Cardiac muscle cell (in vitro differentiated cells and primary cell): ENCODE measurements at regions not wholly inside any gene's neighbourhood (a gene's known extent, or its start where the extent isn't known, plus 50 kb on each side); places are given as distances from the start of the nearest gene placed in this dataset.
"Not testable (repeated sequence)": the region's sequence is repeated elsewhere in the genome, so short reads cannot be mapped to it uniquely, and the experiment has no call there.

Experiments used
- DNase-seq, 2 donors: peaks; one replicate each; pipeline versions ENCODE4 v3.0.0 to v3.0.0-alpha.2; 2010 to 2017; ENCODE audit warnings: low read depth in 1 of 2, low spot score in 1 of 2
- H3K27ac ChIP-seq: fragments of 200-600 bp; sonication (generic); 2 replicates; pipeline ENCODE4 v1.5.1; 2016
- H3K27me3 ChIP-seq: fragments of 200-600 bp; sonication (generic); 2 replicates; pipeline ENCODE4 v1.6.0; 2016; ENCODE audit warnings: control low read depth
- H3K36me3 ChIP-seq: fragments of 200-600 bp; sonication (generic); 2 replicates; pipeline ENCODE4 v1.5.1; 2016; ENCODE audit warnings: control low read depth
- H3K4me1 ChIP-seq: fragments of 200-600 bp; sonication (generic); 2 replicates; pipeline ENCODE4 v1.8.1; 2017; ENCODE audit warnings: low read depth, mild to moderate bottlenecking, mixed run types
- H3K4me3 ChIP-seq: fragments of 200-600 bp; sonication (generic); 2 replicates; pipeline ENCODE4 v1.5.1; 2016; ENCODE audit warnings: mild to moderate bottlenecking
- H3K9me3 ChIP-seq: fragments of 200-600 bp; sonication (generic); 2 replicates; pipeline ENCODE4 v1.5.1; 2017; ENCODE audit warnings: low read depth, mild to moderate bottlenecking, control low read depth
- TF ChIP-seq, protein P1 (sequence below): IDR thresholded peaks from 2 replicates; pipeline ENCODE4 v1.5.1; 2012; ENCODE audit warnings: low read depth, mild to moderate bottlenecking, low read length

DNA sequence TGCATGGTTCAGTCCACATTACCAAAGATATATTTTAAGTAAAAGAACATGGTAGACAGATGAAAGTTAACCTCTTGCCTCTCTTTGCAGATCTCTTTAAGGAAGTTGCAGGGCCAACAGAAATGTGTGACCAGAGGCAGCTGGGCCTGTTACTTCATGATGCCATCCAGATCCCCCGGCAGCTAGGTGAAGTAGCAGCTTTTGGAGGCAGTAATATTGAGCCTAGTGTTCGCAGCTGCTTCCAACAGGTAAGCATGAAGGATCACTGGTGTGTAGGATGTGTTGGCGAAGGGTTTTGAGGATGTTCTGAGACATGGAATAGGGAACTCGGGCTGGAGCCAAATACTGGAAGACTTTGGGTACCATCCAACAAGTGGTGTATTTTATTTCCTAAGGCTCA, 508.6 kb downstream of the UTRN start:
- Histone ChIP-seq H3K9me3 (no peaks in the 10 kb centered on the region), H3K27ac (no peak overlapping the region), H3K27me3 (no peaks in the 10 kb centered on the region), H3K36me3 (peaks cover 6% of the 10 kb centered on the region), H3K4me3 (no peak overlapping the region), H3K4me1 (no peaks in the 10 kb centered on the region)
- TF ChIP-seq, protein P1, sequence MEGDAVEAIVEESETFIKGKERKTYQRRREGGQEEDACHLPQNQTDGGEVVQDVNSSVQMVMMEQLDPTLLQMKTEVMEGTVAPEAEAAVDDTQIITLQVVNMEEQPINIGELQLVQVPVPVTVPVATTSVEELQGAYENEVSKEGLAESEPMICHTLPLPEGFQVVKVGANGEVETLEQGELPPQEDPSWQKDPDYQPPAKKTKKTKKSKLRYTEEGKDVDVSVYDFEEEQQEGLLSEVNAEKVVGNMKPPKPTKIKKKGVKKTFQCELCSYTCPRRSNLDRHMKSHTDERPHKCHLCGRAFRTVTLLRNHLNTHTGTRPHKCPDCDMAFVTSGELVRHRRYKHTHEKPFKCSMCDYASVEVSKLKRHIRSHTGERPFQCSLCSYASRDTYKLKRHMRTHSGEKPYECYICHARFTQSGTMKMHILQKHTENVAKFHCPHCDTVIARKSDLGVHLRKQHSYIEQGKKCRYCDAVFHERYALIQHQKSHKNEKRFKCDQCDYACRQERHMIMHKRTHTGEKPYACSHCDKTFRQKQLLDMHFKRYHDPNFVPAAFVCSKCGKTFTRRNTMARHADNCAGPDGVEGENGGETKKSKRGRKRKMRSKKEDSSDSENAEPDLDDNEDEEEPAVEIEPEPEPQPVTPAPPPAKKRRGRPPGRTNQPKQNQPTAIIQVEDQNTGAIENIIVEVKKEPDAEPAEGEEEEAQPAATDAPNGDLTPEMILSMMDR: no peak
- DNase-seq: no peak

DNA sequence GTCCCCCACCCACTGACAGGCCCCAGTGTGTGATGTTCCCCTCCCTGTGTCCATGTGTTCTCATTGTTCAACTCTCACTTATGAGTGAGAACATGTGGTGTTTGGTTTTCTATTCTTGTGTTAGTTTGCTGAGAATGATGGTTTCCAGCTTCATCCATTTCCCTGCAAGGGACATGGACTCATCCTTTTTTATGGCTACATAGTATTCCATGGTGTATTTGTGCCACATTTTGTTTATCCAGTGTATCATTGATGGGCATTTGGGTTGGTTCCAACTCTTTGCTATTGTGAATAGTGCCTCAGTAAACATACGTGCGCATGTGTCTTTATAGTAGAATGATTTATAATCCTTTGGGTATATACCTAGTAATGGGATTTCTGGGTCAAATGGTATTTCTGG, 509.9 kb downstream of the UTRN start:
- H3K9me3 ChIP-seq, H3K27ac ChIP-seq, H3K4me3 ChIP-seq, H3K27me3 ChIP-seq, H3K4me1 ChIP-seq, DNase-seq, H3K36me3 ChIP-seq: not testable (repeated sequence)

DNA sequence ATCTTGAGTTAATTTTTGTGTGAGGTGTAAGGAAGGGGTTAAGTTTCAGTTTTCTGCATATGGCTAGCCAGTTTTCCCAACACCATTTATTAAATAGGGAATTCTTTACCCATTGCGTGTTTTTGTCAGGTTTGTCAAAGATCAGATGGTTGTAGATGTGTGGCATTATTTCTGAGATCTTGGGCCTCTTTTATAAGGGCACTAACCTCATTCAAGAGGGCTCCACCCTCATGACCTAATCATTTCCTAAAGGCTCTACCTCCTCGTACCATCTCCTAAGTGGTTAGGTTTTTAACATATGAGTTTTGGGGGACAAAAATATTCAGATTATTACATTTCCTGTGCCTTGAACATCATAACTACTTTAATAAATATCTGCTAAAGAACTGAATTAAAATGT, 510.9 kb downstream of the UTRN start:
- no peak overlapping the region for H3K27ac ChIP-seq
- TF ChIP-seq, protein P1: no peak

DNA sequence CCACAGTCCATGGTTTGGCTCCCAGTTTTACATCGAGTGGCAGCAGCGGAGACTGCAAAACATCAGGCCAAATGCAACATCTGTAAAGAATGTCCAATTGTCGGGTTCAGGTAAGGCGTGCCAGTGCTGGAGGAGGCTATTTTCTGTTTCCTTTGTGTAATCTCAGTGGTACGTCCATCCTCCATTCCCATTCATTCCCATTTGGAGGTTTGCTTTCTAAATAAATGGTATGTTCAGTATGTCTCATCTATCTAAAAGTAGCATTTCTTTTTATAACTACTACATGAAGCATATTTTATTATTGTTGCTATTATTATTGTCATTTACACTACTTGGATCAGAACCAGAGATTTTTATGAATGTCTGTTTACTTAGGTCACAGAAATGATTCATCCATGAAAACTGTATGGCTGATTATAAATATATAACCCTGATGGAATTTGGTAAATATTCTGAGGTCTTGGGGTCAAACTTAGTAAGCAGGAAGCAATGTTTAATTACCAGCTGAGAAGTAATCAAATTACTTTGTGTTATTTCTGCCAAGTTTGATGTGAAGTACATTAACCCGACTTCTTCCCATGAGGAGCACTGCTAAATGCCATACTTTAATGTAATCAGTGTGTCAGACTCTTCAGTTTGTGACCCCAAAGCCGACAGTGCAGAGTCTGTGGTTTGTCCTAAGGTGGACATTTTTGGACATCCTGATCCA, 512.9 kb downstream of the UTRN start:
- Histone ChIP-seq H3K36me3 (peaks cover 6% of the 10 kb centered on the region), H3K9me3 (no peaks in the 10 kb centered on the region), H3K4me3 (no peak overlapping the region), H3K27ac (no peak overlapping the region), H3K27me3 (no peaks in the 10 kb centered on the region), H3K4me1 (peaks cover 3% of the 10 kb centered on the region)
- TF ChIP-seq, protein P1: no peak
- peak in 1 of 2 donors; percentile 27 for DNase-seq

More for the DNA sequence above, 510.9 kb downstream of the UTRN start:
- no peaks in the 10 kb centered on the region for H3K27me3 ChIP-seq
- no peaks in the 10 kb centered on the region for H3K4me1 ChIP-seq
- peaks cover 6% of the 10 kb centered on the region for H3K36me3 ChIP-seq
- H3K9me3 ChIP-seq: no peaks in the 10 kb centered on the region
- DNase-seq: no peak
- H3K4me3 ChIP-seq: no peak overlapping the region

DNA sequence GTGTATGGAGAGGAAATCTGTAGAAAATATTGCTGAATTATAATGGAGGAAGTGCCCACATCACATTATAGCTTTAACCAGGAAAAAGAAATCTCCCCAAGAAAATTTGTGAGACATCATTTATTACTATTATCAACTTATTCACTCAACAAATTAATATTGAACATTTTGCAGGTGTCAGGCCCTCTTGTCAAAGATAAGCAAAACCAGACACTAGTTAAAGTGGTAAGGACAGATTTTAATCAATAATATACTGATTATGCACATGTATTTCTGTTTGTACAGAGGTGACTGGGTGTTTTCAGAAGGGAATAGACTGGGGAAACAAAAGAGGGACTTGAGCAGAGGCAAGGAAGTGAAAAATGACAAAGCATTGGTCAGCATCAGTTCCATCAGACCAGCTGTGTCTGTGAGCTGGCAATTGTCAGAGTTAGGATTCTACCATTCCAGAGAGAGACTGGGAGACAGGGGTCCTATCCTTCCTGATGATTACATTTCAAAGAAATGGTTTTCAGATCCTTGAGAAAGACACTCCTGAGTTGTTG, 519.2 kb downstream of the UTRN start:
- no peaks in the 10 kb centered on the region for H3K27me3 ChIP-seq
- TF ChIP-seq, protein P1: no peak
- H3K4me3 ChIP-seq: no peak overlapping the region
- no peaks in the 10 kb centered on the region for H3K36me3 ChIP-seq
- H3K4me1 ChIP-seq: peaks cover 33% of the 10 kb centered on the region
- DNase-seq: no peak
- H3K27ac ChIP-seq: peak overlapping the region; percentile 22
- no peaks in the 10 kb centered on the region for H3K9me3 ChIP-seq

DNA sequence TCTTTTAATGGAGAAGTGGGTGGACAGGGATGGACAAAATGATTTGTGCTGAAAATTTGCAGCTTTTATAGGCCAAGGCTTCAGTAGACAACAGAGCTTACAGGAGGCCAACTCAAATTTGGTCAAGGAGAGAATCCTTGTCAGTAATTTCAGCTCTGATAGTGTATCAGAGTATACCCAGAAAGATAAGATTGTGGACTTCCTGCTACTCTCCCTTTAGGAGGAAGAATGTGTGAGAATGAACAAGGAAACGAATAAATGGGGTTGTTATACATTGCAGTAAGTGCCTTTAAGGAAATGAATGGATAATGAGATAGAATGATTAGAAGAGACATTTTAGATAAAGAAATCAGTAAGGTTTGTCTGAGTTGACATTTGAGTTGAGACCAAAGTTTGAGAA, 519.9 kb downstream of the UTRN start:
- no peaks in the 10 kb centered on the region for H3K27me3 ChIP-seq
- peak overlapping the region; percentile 16 for H3K27ac ChIP-seq
- peaks cover 33% of the 10 kb centered on the region for H3K4me1 ChIP-seq
- H3K9me3 ChIP-seq: no peaks in the 10 kb centered on the region
- H3K4me3 ChIP-seq: no peak overlapping the region
- no peak for DNase-seq
- TF ChIP-seq, protein P1: no peak
- H3K36me3 ChIP-seq: no peaks in the 10 kb centered on the region
